Head of caudate nucleus (tissue), 42 donors: ENCODE measurements at regions not wholly inside any gene's neighbourhood (a gene's known extent, or its start where the extent isn't known, plus 50 kb on each side); places are given as distances from the start of the nearest gene placed in this dataset.

Source experiments
- DNase-seq, 42 donors: peaks; one replicate each; pipeline versions ENCODE4 v3.0.0 to v3.0.0-alpha.2; 2020 to 2021; ENCODE audit warnings: mixed read lengths in 7 of 42
- intact Hi-C: fragments of 100-400 bp; cut with DNase I; formaldehyde crosslinking; loops from one replicate; pipeline ENCODE4 v1.15.0; 2022

- intact Hi-C loops, result no loop called here
- DNase-seq, result no peak
These were observed 273.3 kb upstream of the ZPLD1 start for GRCh38 chr3:102161384-102162006.

GRCh38 chr3:102162251-102162650 lies 272.6 kb upstream of the ZPLD1 start:
- DNase-seq, result no peak
- intact Hi-C loops, result no loop called here

- DNase-seq, result no peak
- intact Hi-C loops, result no loop called here
These were observed 271.6 kb upstream of the ZPLD1 start for GRCh38 chr3:102163039-102163817.

- intact Hi-C loops, result no loop called here
- no peak for DNase-seq
These were observed 271.0 kb upstream of the ZPLD1 start for GRCh38 chr3:102163818-102164154.

- no peak for DNase-seq
These were observed 269.4 kb upstream of the ZPLD1 start for GRCh38 chr3:102165367-102165766.

GRCh38 chr3:102169915-102170479 lies 264.8 kb upstream of the ZPLD1 start:
- DNase-seq, result no peak
- intact Hi-C loops, result no loop called here

More at GRCh38 chr3:102165367-102165766, 269.4 kb upstream of the ZPLD1 start:
- intact Hi-C loops, result no loop called here

- no peak for DNase-seq
- intact Hi-C loops, result no loop called here
These were observed 264.3 kb upstream of the ZPLD1 start for GRCh38 chr3:102170545-102170944.

- intact Hi-C loops, result no loop called here
- no peak for DNase-seq
These were observed 260.5 kb upstream of the ZPLD1 start for GRCh38 chr3:102174312-102174712.

GRCh38 chr3:102174832-102175374 lies 259.9 kb upstream of the ZPLD1 start:
- intact Hi-C loops, result no loop called here

GRCh38 chr3:102176333-102177050 lies 258.3 kb upstream of the ZPLD1 start:
- DNase-seq, result no peak
- intact Hi-C loops, result no loop called here

More at GRCh38 chr3:102174832-102175374, 259.9 kb upstream of the ZPLD1 start:
- no peak for DNase-seq

- intact Hi-C loops, result no loop called here
- no peak for DNase-seq
These were observed 257.6 kb upstream of the ZPLD1 start for GRCh38 chr3:102177075-102177755.

- intact Hi-C loops, result no loop called here
- no peak for DNase-seq
These were observed 256.0 kb upstream of the ZPLD1 start for GRCh38 chr3:102178817-102179216.

- intact Hi-C loops, result no loop called here
- DNase-seq, result no peak
These were observed 255.3 kb upstream of the ZPLD1 start for GRCh38 chr3:102179326-102180177.

- DNase-seq, result no peak
- intact Hi-C loops, result no loop called here
These were observed 254.4 kb upstream of the ZPLD1 start for GRCh38 chr3:102180280-102180931.

GRCh38 chr3:102181175-102181920 lies 253.5 kb upstream of the ZPLD1 start:
- no peak for DNase-seq
- intact Hi-C loops, result no loop called here

- DNase-seq, result no peak
- intact Hi-C loops, result no loop called here
These were observed 252.7 kb upstream of the ZPLD1 start for GRCh38 chr3:102182162-102182561.

- intact Hi-C loops, result no loop called here
- DNase-seq, result no peak
These were observed 251.6 kb upstream of the ZPLD1 start for GRCh38 chr3:102183186-102183585.
